ENCODE measurements at regions not wholly inside any gene's neighbourhood (a gene's known extent, or its start where the extent isn't known, plus 50 kb on each side); places are given as distances from the start of the nearest gene placed in this dataset.

DNA sequence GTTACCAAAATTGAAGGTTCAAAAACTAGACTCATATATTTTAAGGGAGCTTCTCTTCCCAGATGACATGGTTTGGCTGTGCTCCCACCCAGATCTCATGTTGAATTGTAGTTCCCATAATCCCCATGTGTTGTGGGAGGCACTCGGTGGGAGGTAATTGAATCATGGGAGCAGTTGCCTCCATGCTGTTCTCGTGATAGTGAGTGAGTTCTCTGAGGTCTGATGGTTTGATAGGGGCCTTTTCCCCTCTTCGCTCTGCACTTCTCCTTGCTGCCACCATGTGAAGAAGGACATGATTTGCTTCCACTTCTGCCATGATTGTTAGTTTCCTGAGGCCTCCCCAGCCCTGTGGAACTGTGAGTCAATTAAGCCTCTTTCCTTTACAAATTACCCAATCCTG lies 140.1 kb downstream of the MAIP1 start:
- TF ChIP-seq, protein P1, sequence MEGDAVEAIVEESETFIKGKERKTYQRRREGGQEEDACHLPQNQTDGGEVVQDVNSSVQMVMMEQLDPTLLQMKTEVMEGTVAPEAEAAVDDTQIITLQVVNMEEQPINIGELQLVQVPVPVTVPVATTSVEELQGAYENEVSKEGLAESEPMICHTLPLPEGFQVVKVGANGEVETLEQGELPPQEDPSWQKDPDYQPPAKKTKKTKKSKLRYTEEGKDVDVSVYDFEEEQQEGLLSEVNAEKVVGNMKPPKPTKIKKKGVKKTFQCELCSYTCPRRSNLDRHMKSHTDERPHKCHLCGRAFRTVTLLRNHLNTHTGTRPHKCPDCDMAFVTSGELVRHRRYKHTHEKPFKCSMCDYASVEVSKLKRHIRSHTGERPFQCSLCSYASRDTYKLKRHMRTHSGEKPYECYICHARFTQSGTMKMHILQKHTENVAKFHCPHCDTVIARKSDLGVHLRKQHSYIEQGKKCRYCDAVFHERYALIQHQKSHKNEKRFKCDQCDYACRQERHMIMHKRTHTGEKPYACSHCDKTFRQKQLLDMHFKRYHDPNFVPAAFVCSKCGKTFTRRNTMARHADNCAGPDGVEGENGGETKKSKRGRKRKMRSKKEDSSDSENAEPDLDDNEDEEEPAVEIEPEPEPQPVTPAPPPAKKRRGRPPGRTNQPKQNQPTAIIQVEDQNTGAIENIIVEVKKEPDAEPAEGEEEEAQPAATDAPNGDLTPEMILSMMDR (IDR thresholded peaks at IDR 0.05; ENCODE audit: borderline replicate concordance, insufficient read depth, low read depth, low read length): no peak
- H3K4me3 ChIP-seq (ENCODE audit: low read depth, low read length): no peak overlapping the region

DNA sequence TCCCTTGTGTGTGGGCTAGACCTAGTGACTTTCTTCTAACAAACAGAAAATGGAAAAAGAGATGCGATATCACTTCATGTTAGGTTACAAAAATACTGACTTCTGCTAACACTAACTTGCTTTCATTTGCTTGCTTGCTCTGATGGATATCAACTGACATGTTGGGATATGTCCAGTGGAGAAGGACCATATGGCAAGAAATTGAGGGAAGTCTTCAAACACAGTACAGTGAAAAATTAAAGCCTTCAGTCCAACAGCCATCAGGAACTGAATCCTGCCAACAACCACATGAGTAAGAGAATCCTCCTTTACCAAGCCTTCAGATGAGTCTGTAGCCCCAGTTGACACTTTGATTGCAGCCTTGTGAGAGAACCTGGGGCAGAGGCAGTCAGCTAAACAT lies 143.9 kb downstream of the MAIP1 start:
- TF ChIP-seq, protein P1 (IDR thresholded peaks at IDR 0.05; ENCODE audit: borderline replicate concordance, insufficient read depth, low read depth, low read length): no peak
- no peak overlapping the region for H3K4me3 ChIP-seq (ENCODE audit: low read depth, low read length)

GRCh38 chr2:200100027-200100426 lies 144.6 kb downstream of the MAIP1 start:
- H3K4me3 ChIP-seq (ENCODE audit: low read depth, low read length): no peak overlapping the region
- TF ChIP-seq, protein P1 (IDR thresholded peaks at IDR 0.05; ENCODE audit: borderline replicate concordance, insufficient read depth, low read depth, low read length): no peak

DNA sequence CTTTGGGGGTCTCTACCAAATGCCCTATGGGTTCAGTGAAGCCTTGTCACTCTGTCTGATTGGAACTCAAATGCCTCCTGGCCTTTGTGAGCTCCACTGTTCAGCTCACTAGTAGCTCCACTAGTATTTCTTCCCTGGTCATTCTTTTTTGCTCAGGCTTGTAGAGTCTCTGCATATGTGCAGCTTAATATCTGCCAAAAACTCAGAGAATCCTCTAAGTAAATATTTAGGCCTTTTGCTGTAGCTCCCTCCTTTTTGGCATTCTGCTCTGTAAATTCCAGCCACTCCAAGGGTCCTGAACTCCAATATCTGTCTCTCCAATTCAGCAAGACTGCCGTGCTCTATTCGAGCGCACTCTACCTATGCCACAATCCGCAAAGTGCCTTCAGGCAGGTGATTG lies 146.5 kb downstream of the MAIP1 start:
- TF ChIP-seq, protein P1 (IDR thresholded peaks at IDR 0.05; ENCODE audit: borderline replicate concordance, insufficient read depth, low read depth, low read length): no peak
- H3K4me3 ChIP-seq (ENCODE audit: low read depth, low read length): no peak overlapping the region

DNA sequence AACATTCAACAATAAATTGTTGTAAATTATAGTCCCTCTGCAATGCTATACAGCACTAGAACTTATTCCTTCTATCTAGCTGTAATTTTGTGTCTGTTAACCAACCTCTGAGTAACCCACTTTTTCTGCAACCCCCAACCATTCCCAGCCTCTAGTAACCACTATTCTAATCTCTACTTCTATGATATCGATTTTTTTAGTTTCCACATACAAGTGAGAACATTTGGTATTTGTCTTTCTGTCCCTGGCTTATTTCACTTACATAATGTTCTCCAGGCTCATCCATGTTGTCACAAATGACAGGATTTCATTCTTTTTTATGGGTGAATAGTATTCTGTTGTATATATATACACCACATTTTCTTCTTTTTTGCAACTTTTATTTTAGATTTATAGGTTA lies 147.6 kb downstream of the MAIP1 start:
- no peak overlapping the region for H3K4me3 ChIP-seq (ENCODE audit: low read depth, low read length)
- TF ChIP-seq, protein P1 (IDR thresholded peaks at IDR 0.05; ENCODE audit: borderline replicate concordance, insufficient read depth, low read depth, low read length): no peak

DNA sequence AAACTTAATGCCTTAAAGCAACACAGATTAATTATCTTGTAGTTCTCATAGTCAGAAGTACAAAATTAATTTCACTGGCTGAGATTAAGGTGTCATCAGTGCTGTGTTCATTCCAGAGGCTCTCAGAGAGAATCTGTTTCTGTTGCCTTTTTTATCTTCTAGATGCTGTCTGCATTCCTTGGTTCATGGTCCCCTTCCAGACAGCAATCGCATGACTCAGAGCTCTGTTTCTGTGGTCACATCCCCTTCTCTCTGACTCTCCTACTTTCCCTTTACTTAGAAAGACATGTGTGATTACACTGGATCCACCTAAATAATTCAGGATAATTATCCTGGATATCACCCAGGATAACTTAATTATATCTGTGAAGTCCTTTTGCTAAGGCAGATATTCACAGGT lies 148.6 kb downstream of the MAIP1 start:
- H3K4me3 ChIP-seq (ENCODE audit: low read depth, low read length): no peak overlapping the region
- TF ChIP-seq, protein P1 (IDR thresholded peaks at IDR 0.05; ENCODE audit: borderline replicate concordance, insufficient read depth, low read depth, low read length): no peak

GRCh38 chr2:200107514-200108217 lies 152.3 kb downstream of the MAIP1 start:
- no peak overlapping the region for H3K4me3 ChIP-seq (ENCODE audit: low read depth, low read length)
- TF ChIP-seq, protein P1 (IDR thresholded peaks at IDR 0.05; ENCODE audit: borderline replicate concordance, insufficient read depth, low read depth, low read length): no peak
